ENCODE measurements at regions not wholly inside any gene's neighbourhood (a gene's known extent, or its start where the extent isn't known, plus 50 kb on each side); places are given as distances from the start of the nearest gene placed in this dataset.

- TF ChIP-seq ZBTB7A (IDR thresholded peaks at IDR 0.05; ENCODE audit: low read depth) = no peak
- TF ChIP-seq EP300 (IDR thresholded peaks at IDR 0.05; ENCODE audit: borderline replicate concordance) = no peak
- TF ChIP-seq MAX (IDR thresholded peaks at IDR 0.05) = no peak
- no peak for TF ChIP-seq NFIC (IDR thresholded peaks at IDR 0.05)
- TF ChIP-seq REST (IDR thresholded peaks at IDR 0.05; ENCODE audit: low read depth) = no peak
- no peak for TF ChIP-seq RAD21 (IDR thresholded peaks at IDR 0.05; ENCODE audit: low read depth)
- TF ChIP-seq TEAD4 (IDR thresholded peaks at IDR 0.05) = no peak
- TF ChIP-seq EGR1 (IDR thresholded peaks at IDR 0.05) = no peak
Measured at GRCh38 chr21:36565540-36565939, 85.6 kb upstream of the CLDN14 start.
